ENCODE measurements at regions not wholly inside any gene's neighbourhood (a gene's known extent, or its start where the extent isn't known, plus 50 kb on each side); places are given as distances from the start of the nearest gene placed in this dataset.

GRCh38 chr9:107163370-107163769 lies 119.7 kb upstream of the RAD23B start:
- no peaks in the 10 kb centered on the region for H3K9me3 ChIP-seq (ENCODE audit: control insufficient read depth, low read length)
- no peak overlapping the region for H3K9ac ChIP-seq
- no peaks in the 10 kb centered on the region for H3K79me2 ChIP-seq
- H3K36me3 ChIP-seq (ENCODE audit: control insufficient read depth, insufficient read depth, low read length): no peaks in the 10 kb centered on the region
- H3K27me3 ChIP-seq (ENCODE audit: control insufficient read depth, insufficient read depth, low read length): no peaks in the 10 kb centered on the region
- H3K4me3 ChIP-seq (ENCODE audit: low read depth, low read length): no peak overlapping the region
- H3K4me2 ChIP-seq (ENCODE audit: low read length): no peak overlapping the region
- TF ChIP-seq CTCF (IDR thresholded peaks at IDR 0.05): no peak
- H3K4me1 ChIP-seq: no peaks in the 10 kb centered on the region
- no peak overlapping the region for H2AFZ ChIP-seq
- no peak overlapping the region for H3K27ac ChIP-seq

- Histone ChIP-seq H3K4me1 (no peaks in the 10 kb centered on the region), H2AFZ (no peak overlapping the region), H3K79me2 (no peaks in the 10 kb centered on the region), H3K36me3 (ENCODE audit: control insufficient read depth, insufficient read depth, low read length) (no peaks in the 10 kb centered on the region), H3K27me3 (ENCODE audit: control insufficient read depth, insufficient read depth, low read length) (no peaks in the 10 kb centered on the region), H3K4me2 (ENCODE audit: low read length) (no peak overlapping the region), H3K4me3 (ENCODE audit: low read depth, low read length) (no peak overlapping the region), H3K9ac (no peak overlapping the region), H3K9me3 (ENCODE audit: control insufficient read depth, low read length) (no peaks in the 10 kb centered on the region), H3K27ac (no peak overlapping the region)
- TF ChIP-seq CTCF (IDR thresholded peaks at IDR 0.05): no peak
Measured at GRCh38 chr9:107169796-107170195, 113.3 kb upstream of the RAD23B start.

DNA sequence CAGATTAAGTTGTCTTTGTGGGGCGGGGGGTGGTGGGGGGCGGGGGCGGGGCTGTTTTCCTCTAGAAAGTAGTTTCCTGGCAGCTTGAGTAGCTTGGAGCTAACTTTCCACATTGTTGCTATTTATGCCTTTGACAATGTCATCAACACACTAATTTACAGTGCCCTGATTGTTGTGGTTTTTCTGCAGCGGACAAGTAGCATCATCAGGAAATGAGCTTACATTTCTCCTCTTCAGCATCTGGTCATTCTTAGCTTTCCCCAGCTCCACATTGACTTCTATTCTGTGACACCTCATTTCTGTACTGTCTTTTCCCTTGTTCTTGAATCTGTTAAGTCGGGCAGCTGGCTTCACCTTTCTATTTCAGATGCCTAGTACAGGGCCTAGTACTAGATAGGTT lies 112.3 kb upstream of the RAD23B start:
- Histone ChIP-seq H3K9me3 (ENCODE audit: control insufficient read depth, low read length) (no peaks in the 10 kb centered on the region), H3K9ac (no peak overlapping the region), H3K79me2 (no peaks in the 10 kb centered on the region), H2AFZ (no peak overlapping the region), H3K27me3 (ENCODE audit: control insufficient read depth, insufficient read depth, low read length) (no peaks in the 10 kb centered on the region), H3K4me1 (no peaks in the 10 kb centered on the region), H3K4me3 (ENCODE audit: low read depth, low read length) (no peak overlapping the region), H3K4me2 (ENCODE audit: low read length) (no peak overlapping the region), H3K36me3 (ENCODE audit: control insufficient read depth, insufficient read depth, low read length) (no peaks in the 10 kb centered on the region), H3K27ac (no peak overlapping the region)
- no peak for TF ChIP-seq CTCF (IDR thresholded peaks at IDR 0.05)

GRCh38 chr9:107172160-107172978 lies 110.7 kb upstream of the RAD23B start:
- H2AFZ ChIP-seq: no peak overlapping the region
- no peaks in the 10 kb centered on the region for H3K27me3 ChIP-seq (ENCODE audit: control insufficient read depth, insufficient read depth, low read length)
- no peak overlapping the region for H3K27ac ChIP-seq
- H3K79me2 ChIP-seq: no peaks in the 10 kb centered on the region
- peak; percentile 69 for TF ChIP-seq CTCF (IDR thresholded peaks at IDR 0.05)
- no peak overlapping the region for H3K4me2 ChIP-seq (ENCODE audit: low read length)
- H3K9me3 ChIP-seq (ENCODE audit: control insufficient read depth, low read length): no peaks in the 10 kb centered on the region
- no peaks in the 10 kb centered on the region for H3K36me3 ChIP-seq (ENCODE audit: control insufficient read depth, insufficient read depth, low read length)
- H3K4me1 ChIP-seq: no peaks in the 10 kb centered on the region
- H3K9ac ChIP-seq: no peak overlapping the region
- no peak overlapping the region for H3K4me3 ChIP-seq (ENCODE audit: low read depth, low read length)

GRCh38 chr9:107172979-107173347 lies 110.1 kb upstream of the RAD23B start:
- Histone ChIP-seq H3K4me1 (no peaks in the 10 kb centered on the region), H3K79me2 (no peaks in the 10 kb centered on the region), H2AFZ (no peak overlapping the region), H3K9me3 (ENCODE audit: control insufficient read depth, low read length) (no peaks in the 10 kb centered on the region), H3K9ac (no peak overlapping the region), H3K27me3 (ENCODE audit: control insufficient read depth, insufficient read depth, low read length) (no peaks in the 10 kb centered on the region), H3K4me3 (ENCODE audit: low read depth, low read length) (no peak overlapping the region), H3K4me2 (ENCODE audit: low read length) (no peak overlapping the region), H3K27ac (no peak overlapping the region), H3K36me3 (ENCODE audit: control insufficient read depth, insufficient read depth, low read length) (no peaks in the 10 kb centered on the region)
- TF ChIP-seq CTCF (IDR thresholded peaks at IDR 0.05): no peak

Measured in parathyroid adenoma (tissue), 2 donors.